NT2/D1 (cell line): ENCODE measurements at regions not wholly inside any gene's neighbourhood (a gene's known extent, or its start where the extent isn't known, plus 50 kb on each side); places are given as distances from the start of the nearest gene placed in this dataset.

Source experiments
- SUZ12 ChIP-seq: IDR thresholded peaks from 2 replicates; pipeline ENCODE4 v1.6.1; 2011; ENCODE audit not compliant: insufficient read length, insufficient read depth; ENCODE audit errors: extremely low read depth
- YY1 ChIP-seq: IDR thresholded peaks from 2 replicates; pipeline ENCODE4 v1.6.1; 2011; ENCODE audit not compliant: insufficient read length, insufficient read depth
- ZNF274 ChIP-seq: IDR thresholded peaks from 2 replicates; pipeline ENCODE4 v1.6.1; 2011; ENCODE audit warnings: mild to moderate bottlenecking, low read depth, low read length

DNA sequence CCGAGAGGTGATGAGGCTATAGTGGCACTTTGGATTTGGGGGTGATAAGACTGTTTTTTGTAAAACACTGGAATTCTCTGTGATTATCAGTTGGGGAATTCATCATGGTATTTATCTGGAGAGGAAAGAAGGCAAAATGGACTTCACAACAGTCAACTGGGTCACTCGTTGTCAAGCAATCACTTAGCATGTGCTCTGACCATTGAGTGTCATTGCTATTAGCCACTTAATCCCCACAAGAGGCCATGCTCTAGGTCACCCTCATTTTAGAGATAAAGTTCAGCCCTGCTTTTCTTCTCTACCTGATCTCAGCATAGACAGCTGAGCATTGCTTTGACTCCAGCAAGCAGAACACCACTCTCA, 160.1 kb upstream of the PITX1 start:
- no peak for TF ChIP-seq ZNF274
- no peak for TF ChIP-seq YY1
- no peak for TF ChIP-seq SUZ12
